WI38 (cell line): ENCODE measurements at regions not wholly inside any gene's neighbourhood (a gene's known extent, or its start where the extent isn't known, plus 50 kb on each side); places are given as distances from the start of the nearest gene placed in this dataset.
"Not testable (repeated sequence)": the region's sequence is repeated elsewhere in the genome, so short reads cannot be mapped to it uniquely, and the experiment has no call there.

ENCODE experiments used
- H3K4me3 ChIP-seq: 2 replicates; pipeline ENCODE4 v1.5.1; 2011; ENCODE audit warnings: low read depth, mild to moderate bottlenecking, control low read depth, low read length
- TF ChIP-seq, protein P1 (sequence below): IDR thresholded peaks from 2 replicates; pipeline ENCODE4 v1.5.1; 2012; ENCODE audit warnings: low read depth, mild to moderate bottlenecking, control low read depth, low read length

DNA sequence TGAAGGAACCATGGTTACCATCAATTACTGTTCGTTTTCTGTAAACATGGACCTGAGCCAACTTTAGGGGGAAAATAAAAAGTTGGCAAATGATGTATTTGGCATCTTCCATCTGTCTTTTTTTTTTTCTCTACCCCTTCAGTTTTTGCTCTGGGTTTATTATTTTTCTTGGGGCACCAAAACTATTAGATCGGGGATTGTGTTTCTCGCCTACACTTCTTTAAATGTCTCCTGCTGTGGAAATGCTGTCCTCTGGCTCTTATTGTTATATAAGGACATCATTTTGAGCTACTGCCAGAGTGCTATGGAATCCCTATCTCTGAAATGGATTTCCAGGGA lies 234.0 kb upstream of the SLIT2 start:
- TF ChIP-seq, protein P1, sequence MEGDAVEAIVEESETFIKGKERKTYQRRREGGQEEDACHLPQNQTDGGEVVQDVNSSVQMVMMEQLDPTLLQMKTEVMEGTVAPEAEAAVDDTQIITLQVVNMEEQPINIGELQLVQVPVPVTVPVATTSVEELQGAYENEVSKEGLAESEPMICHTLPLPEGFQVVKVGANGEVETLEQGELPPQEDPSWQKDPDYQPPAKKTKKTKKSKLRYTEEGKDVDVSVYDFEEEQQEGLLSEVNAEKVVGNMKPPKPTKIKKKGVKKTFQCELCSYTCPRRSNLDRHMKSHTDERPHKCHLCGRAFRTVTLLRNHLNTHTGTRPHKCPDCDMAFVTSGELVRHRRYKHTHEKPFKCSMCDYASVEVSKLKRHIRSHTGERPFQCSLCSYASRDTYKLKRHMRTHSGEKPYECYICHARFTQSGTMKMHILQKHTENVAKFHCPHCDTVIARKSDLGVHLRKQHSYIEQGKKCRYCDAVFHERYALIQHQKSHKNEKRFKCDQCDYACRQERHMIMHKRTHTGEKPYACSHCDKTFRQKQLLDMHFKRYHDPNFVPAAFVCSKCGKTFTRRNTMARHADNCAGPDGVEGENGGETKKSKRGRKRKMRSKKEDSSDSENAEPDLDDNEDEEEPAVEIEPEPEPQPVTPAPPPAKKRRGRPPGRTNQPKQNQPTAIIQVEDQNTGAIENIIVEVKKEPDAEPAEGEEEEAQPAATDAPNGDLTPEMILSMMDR, result no peak
- no peak overlapping the region for H3K4me3 ChIP-seq

DNA sequence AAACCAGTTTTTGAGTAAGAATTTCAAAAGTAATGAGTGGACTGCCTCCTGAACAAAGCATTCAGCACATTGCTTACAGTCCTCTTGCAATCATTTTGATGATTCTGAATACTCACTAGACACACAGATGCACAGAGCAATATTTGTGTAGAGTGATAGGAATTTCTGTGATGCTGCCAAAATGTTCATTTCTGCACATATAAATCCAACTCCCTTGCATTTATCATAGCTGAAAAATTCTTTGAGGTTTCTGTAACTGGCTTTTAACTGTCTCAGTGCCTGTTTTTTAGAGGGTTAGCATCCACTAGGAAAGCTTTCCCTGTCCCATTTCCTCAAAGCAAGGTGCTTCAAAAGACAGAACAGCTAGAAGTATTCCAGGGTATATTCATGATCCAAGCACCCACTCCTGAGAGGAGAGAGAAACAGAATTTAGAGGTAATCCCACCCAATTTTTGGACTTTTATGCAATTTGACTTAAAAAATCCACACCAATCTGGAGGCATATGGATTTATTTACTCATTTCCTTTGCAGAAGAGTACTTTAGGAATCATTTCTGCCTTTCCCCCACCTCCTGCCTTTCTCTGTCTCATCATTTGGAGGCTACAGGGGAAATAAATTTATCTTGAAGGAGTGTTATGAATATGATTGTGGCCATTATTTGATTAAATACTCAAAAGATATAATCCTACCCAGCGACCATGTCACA lies 234.5 kb upstream of the SLIT2 start:
- TF ChIP-seq, protein P1, result no peak
- no peak overlapping the region for H3K4me3 ChIP-seq

DNA sequence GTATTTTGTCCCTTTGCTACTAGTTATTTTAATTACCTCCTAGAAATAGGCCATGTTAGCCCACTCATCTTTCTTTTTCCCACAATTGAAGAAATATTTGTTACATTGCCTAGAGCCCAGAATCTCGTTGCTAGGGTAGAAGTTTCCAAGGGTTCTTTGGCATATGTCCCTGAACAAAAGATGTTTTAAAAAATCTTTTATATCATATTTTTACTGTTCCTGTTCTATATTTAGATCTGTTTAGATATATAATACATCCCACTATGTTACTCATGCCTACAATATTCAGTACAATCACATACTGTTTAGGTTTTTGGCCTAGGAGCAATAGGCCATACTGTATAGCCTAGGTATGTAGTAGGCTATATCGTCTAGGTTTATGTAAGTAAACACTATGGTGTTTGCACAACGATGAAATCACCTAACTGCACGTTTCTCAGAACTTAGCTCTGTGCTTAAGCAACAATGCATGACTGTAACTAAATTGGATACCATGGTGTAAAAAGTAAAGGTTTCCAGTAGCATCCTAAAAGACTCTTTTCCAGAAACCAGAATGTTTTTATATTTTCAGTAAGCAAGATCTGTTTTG lies 236.0 kb upstream of the SLIT2 start:
- no peak overlapping the region for H3K4me3 ChIP-seq
- TF ChIP-seq, protein P1, result no peak

DNA sequence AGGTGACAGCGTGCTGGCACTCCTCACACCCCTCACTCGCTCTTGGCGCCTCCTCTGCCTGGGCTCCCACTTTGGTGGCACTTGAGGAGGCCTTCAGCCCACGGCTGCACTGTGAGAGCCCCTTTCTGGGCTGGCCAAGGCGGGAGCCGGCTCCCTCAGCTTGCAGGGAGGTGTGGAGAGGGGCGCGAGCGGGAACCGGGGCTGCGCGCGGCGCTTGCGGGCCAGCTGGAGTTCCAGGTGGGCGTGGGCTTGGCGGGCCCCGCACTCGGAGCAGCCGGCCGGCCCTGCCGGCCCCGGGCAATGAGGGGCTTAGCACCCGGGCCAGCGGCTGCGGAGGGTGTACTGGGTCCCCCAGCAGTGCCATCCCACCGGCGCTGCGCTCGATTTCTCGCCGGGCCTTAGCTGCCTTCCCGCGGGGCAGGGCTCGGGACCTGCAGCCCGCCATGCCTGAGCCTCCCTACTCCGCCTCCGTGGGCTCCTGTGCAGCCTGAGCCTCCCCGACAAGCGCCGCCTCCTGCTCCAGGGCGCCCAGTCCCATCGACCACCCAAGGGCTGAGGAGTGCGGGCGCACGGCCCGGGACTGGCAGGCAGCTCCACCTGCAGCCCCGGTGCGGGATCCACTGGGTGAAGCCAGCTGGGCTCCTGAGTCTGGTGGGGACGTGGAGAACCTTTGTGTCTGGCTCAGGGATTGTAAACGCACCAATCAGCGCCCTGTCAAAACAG lies 247.7 kb upstream of the SLIT2 start:
- H3K4me3 ChIP-seq, result not testable (repeated sequence)

DNA sequence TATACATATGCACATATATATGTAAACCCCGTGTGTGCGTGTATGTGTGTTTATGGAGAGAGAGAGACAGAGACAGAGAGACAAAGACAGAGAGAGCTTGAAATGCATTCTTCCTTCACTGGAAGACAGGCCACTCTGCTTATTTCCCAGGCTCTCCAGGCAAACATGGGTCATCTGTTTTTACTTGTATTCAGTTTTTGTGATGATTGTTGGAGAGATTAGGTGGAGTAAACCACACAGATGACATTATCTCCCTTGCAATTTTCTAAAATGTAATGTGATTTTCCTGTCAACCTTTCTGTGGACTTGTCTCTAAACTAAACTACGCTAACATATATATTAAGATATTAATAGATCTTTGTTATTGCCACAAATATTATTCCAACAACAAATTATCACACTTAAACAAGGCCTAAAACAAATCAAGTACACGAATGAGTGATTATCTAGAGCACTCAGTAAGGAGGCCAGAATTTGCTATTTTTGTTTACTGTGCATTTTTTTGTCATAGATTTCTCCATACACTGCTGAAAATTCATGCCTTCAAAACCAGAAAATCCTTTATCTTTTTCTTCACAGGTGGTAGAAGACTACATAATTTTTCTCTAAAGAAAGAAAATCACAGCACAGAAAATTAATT lies 251.8 kb upstream of the SLIT2 start:
- H3K4me3 ChIP-seq, result no peak overlapping the region
- TF ChIP-seq, protein P1, result no peak

DNA sequence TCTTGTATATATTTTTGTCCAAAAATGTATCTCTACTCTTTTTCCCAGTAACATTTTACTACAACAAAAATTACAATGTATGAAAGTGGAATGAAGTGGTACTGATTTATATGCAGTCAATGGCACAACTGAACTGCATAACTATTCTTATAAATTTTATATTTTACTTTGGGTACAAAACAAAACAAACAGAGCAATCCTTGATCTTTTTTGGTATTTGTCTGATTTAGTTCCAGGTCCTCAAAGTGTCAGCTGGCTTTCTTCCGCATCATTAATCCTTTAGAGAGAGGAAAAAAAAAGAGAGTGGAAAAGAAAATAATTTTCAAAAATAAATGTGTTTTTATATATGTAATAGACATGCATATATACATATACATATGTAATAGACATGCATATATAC lies 252.4 kb upstream of the SLIT2 start:
- TF ChIP-seq, protein P1, result no peak
- no peak overlapping the region for H3K4me3 ChIP-seq

DNA sequence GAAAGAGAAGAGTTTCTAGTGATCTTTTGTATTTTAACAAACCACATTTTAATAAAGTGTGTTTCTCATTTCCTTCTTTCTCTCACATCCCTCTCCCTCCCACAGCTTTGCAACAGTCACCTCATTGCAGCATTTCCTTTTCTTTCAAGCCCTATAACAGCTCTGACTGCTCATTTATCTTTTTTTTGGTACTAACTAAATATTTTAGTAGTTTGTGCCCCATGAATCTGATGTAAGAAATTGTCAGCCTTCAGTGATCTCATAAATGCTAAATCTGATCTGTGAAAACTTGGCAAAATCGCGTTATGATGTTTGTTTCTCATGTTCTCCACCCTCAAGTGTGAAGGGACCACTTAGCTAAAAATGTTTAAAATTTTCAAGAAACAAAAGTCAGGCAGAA lies 258.5 kb upstream of the SLIT2 start:
- H3K4me3 ChIP-seq, result no peak overlapping the region
- TF ChIP-seq, protein P1, result no peak
